Spleen (tissue), 7 donors: ENCODE measurements at regions not wholly inside any gene's neighbourhood (a gene's known extent, or its start where the extent isn't known, plus 50 kb on each side); places are given as distances from the start of the nearest gene placed in this dataset.

ENCODE experiments used
- CTCF ChIP-seq, 11 experiments: fragments of 200-600 bp in 7 of 11; fragments of 450-650 bp in 4 of 11; sonication (generic) in 4 of 11; IDR thresholded peaks in 8 of 11; conservative IDR thresholded peaks in 3 of 11; 1 replicate in 7 of 11; 2 replicates in 4 of 11; pipeline versions ENCODE4 v1.4.0 to v1.8.0; 2016 to 2021; ENCODE audit warnings: antibody characterized with exemption in 11 of 11, inconsistent platforms in 4 of 11, mild to moderate bottlenecking in 1 of 11
- POLR2AphosphoS5 ChIP-seq, 3 donors: sonication (generic); formaldehyde crosslinking; IDR thresholded peaks; one replicate each; pipeline ENCODE4 v1.5.1; 2017; ENCODE audit warnings: antibody characterized with exemption in 3 of 3
- donor health status: DM: no; HTN: no; CAD: no; lungs with moderate emphysema.
- donor health status: DM: no; HTN: no; CAD: no.
- donor health status: DM: no; HTN: no; CAD: no.

GRCh38 chr7:25545124-25546008 lies 317.1 kb upstream of the NPVF start:
- TF ChIP-seq CTCF (IDR thresholded peaks at IDR 0.05 in 8 of 11, conservative IDR thresholded peaks at IDR 0.05 in 3 of 11) = no peak
- no peak for TF ChIP-seq POLR2AphosphoS5 (IDR thresholded peaks at IDR 0.05)
